ENCODE measurements at regions not wholly inside any gene's neighbourhood (a gene's known extent, or its start where the extent isn't known, plus 50 kb on each side); places are given as distances from the start of the nearest gene placed in this dataset.

DNA sequence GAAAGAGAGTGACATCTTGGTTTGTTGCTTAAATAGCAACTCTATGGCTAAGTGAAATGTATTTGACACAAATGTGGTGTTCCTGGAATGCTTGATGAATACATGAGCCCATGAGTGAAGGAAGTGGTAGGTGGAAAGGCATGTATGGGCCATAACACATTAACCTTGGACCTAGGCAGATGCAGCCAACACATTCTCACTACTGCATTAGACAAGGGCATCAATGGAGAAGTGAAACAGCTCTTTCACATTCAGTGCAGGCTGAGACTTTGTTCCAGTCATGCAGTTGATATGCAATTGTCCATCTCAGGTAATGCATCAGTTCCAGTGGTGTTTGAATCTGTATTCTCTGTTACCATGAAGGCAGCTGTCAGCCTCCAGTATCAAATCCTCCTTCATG lies 133.6 kb downstream of the HS3ST3B1 start:
- no peak for TF ChIP-seq POLR2A (IDR thresholded peaks at IDR 0.05)
- TF ChIP-seq CTCF (IDR thresholded peaks at IDR 0.05) = no peak
